Stimulated activated CD8-positive, alpha-beta memory T cell treated with anti-CD3 and anti-CD28 coated beads, Interleukin-15, amount 100 ng/mL, for 1 hour (primary cell): ENCODE measurements at regions not wholly inside any gene's neighbourhood (a gene's known extent, or its start where the extent isn't known, plus 50 kb on each side); places are given as distances from the start of the nearest gene placed in this dataset.

Source experiments
- DNase-seq: peaks from one replicate; pipeline ENCODE4 v3.0.0-alpha.2; 2020; ENCODE audit warnings: low read depth

DNA sequence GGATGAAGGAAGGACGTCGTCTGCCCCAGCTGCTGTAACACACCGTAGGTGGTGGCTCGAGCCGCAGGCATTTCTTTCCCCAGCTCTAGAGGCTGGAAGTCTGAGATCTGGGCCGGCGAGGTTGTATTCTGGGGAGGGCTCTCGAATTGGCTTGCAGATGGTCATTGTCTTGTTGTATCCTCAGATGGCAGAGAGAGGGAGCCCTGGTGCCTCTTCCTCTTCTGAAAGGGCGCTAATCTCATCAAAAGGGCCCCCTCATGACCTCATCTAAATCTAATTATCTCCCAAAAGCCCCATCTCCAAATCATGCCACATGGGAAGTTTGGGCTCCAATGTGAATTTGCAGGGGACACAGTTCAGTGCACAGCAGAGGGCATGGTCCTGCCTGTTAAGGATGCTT is 109.0 kb downstream of the SIK1 start:
- no peak for DNase-seq

DNA sequence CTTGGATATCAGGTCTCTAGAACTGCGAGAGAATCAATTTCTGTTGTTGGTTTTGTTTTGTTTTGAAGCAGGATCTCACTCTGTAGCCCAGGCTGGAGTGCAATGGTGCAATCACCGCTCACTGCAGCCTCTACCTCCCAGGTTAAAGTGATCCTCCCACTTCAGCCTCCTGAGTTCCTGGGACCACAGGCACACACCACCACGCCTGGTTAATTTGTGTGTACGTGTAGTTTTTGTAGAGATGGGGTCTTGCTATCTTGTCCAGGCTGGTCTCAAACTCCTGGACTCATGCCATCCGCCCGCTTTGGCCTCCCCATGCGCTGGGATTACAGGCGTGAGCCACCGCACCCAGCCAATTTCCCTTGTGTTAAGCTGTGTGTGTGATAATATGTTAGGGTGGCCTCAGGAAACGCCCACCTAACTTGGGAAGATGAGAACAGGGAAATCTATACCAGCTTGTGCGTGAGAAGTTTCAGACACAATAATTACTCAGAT is 109.6 kb downstream of the SIK1 start:
- DNase-seq = no peak

DNA sequence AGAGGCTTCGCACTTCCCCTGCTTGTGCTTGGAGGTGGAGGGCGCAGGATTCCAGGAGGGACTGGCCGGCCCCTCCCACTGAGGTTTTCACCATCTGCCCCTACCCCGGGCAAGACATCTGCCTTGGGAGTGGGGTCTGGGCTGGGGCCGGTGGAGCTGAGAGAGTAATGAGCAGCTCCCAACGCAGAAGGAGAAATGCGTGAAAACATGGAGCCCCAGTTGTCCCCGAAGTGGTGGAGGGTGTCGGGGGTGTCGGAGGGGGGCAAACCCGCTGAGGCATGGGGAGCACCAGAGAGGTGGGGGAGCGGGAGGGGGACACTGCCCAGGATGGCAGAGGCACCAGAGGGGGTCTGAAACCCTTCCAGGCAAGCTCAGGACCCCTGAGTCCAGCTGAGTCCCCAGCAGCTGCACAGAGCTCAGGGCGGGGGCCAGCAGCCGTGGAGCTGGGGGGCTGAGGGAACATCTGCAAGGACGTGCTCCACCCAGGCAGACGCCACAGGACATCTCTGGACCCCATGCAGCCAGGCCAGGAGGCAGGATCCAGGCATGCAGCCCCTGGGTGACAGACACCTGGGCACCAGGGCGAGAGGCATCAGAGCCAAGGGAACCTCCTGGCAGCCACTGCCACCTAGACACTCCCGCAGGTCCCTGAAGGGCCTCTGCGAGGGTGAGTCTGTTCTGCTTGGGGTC is 110.6 kb downstream of the SIK1 start:
- no peak for DNase-seq

DNA sequence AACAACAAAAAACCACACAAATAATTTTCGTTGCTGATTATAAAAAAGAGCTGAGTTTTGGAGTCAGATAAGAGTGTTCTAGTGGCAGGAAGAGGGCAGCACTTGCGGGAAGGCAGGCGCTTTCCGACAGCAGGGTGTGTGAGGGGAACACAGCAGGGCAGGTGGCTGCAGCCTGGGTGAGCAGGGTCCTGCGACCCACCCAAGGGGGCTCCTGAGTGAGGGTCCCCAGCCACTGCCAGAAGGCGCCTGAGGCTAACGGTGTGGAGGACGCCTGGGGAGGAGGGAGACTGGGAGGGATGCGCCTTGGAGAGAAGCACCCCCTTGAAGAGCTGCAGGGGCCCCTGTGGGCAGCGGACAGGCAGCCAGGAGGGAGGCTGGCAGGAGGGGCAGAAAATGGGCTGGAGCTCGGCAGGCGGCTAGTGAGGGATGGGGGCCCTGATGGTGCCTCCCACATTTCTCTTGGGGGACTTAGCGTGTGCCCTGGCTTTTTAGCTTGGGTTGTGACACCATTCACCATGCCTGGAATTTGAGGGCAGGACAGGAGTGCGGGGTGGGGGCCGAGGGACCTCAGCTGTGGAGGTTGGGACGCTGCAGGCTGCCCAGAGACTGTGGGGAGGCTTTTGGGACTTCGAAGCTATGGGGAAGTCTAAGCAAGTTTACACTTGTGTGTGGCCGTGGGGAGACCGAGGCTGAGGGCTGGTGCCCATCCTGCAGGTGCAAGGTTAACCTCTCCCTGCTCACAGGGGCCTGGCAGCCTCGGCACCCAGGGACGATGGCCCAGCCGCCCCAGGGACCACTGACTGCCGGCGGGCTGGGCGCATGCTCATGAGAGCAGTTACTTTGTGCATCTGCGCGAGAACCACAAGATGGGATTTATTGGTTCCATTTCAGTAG is 111.4 kb downstream of the SIK1 start:
- no peak for DNase-seq

DNA sequence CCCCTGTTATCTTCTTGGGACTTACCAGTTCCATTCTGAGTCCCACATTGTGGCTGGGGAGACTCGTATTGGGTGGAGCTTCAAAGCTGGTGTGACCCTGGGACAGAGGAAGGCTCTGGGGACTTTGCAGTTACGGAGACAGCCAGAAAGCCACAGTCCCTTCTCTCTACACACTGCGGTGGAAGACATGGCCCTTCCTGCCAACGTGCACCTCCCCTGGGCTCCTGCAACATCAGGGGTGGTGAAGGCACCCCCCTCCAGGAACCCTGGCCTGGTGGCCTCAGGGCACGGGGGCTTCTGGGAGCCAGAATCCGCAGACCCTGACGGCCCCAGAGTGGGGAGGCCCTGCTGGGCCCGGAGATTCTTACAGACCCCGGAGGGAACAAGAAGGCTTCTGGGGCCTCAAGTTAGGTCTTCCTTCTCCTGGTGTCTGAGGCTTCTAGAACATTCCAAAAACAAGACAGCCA is 113.0 kb downstream of the SIK1 start:
- no peak for DNase-seq

DNA sequence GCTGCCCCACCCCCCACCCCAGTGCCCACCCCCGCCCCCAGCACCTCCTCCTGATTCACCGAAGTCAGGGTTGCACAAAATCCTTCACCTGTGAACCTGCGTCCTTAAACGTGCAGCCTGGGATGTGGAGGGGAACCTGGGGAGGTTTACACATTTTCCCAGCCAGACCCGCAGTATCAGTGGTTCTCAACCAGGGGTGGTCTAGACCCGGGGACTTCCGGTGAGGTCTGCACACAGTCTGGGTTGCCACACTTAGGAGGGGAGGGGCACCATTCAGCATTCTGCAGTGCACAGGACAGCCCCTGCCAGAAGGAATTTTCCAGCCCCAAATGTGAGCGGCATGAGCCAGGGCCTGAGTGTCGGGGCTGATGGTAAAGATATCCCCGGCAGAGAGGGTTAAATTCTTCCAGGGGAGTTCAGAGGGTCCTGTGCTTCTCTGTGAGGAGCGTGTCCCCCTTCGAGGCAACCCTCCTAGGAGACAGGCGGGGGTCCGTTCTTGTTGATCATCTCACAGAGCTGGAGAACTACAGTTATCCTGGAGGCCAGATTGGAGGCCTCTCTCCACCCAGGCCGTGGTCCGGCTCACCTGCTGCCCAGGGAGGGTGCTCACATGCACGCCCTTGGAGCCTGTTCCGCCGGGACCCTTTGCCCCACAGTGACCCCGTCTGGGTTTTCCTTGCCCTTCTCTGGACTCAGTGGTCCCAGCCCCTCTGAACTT is 113.6 kb downstream of the SIK1 start:
- DNase-seq = no peak

DNA sequence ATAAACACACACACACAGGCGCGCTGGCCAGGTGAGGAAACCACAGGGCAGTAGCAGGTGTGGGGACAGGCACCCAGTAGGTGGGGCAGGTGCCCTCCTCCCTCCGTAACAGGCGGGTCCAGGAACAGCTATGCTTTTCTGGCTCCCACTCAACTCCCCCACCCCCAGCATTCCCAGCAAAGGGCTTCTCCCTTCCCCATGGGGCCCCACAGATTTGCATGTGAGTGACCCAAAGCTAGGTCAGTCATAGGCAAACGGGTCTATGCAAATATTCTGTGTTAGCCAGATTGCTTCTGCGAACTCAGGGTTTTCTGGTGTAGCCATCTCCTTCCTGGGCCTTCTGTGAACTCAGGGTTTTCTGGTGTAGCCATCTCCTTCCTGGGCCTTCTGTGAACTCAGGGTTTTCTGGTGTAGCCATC is 114.2 kb downstream of the SIK1 start:
- DNase-seq = no peak

DNA sequence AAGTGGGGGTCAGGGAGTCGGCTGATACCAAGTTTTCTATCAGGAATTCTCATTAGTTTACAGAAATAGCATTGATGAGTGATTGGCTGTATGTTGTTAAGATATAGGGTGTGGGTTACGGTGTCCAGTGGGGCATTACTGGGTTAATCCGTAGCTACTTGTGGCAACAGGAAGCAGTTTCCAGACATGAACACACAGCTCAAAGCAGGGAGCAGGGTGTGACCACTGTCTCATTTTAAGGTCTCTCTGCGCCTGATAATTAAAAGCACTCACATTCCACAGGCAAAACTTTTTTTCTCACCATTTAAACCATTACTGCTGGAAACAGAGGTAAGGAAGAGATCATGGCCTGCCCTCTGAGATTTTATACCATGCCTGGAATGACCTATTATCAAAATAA is 114.9 kb downstream of the SIK1 start:
- no peak for DNase-seq

DNA sequence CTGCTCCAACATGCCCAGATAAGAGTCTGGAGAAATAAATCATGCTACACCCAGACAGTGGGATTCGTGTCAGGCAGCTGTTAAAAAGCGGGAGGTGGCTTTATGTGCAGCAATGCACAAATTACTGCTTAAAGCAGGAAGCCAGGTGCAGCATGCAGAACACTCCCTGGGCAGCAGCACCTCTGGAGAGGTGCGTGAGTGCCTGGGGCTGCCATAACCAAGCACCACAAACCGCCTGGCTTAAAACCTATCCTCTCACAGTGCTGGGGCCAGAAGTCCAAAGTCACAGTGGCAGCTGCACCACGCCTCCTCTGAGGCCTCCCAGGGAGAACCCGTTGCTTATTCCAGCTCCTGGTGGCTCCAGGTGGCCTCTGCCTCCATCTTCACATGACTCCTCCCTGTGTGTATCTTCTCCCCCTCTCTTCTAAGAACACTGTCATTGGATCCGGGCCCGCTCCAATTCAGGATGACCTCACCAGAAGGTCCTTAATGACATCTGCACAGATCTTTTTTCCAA is 115.6 kb downstream of the SIK1 start:
- no peak for DNase-seq

DNA sequence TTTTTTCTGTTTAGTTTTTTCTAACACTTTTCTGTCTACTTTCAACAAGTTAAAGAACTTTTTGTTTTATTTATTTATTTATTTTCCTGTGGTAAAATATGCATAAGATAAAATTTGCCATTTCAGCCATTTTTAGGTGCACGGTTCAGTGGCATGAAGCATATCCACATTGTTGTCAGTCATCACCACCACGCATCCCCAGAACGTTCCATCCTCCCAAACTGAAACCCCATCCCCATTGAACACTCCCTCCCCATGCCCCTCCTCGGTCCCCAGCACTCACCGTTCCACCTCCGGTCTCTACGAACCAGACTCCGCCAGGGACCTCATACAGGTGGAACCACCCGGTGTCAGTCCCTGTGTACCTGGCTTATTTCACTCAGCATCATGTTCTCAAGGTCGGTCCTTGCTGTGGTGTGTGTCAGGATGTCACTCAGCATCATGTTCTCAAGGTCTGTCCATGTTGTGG is 118.1 kb downstream of the SIK1 start:
- DNase-seq = no peak

DNA sequence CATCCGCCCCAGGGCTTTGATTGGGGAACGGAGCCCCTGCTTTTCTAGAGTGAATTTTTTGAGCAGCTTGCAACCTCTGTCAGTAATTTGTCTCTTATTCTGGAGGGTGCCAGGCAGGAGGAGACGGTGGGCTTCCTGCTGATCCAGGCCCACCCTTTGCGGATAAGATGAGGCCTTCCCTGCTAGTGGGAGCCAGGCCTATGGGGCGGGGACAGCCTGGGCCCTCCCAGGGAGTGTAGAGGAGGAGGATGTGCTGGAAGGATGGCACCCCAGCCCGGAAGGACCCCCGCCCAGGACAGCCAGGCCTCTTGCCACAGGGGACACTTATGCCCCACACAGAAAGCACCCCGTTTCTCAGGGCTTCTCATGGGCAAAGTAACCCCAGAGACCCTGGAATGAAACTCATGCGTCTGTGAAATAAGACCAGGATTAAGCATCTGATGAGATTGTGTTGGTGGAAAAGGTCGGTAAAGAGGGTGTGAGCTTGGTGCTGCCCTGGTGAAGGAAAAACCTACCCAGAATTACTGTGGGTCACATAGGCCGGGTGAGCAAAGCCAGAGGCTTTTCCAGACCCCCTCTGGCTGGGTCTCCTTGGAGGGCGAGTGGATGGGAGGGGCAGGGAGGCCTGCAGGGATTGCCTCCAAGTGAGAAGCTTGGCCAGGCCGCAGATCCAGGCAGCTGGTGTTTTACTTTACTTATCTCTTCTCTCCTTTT is 118.7 kb downstream of the SIK1 start:
- no peak for DNase-seq

DNA sequence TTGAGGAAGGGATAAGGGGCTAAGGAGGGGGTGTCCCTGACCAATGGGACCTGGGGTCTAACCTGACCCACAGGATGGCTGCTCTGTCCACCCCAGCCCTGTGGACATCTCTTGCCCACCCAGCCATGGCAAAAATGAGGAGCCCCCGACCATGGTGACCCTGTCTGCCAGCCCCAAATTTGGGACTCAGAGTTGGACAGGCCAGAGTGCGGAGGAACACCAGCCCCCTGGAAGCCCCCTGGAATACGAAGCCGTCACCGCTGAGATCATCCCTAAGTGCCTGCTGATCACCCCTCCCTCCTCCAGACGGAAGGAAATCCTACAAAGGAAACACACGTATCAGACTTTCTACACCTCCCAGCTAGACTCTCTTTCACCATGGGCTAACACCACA is 119.3 kb downstream of the SIK1 start:
- DNase-seq = no peak

DNA sequence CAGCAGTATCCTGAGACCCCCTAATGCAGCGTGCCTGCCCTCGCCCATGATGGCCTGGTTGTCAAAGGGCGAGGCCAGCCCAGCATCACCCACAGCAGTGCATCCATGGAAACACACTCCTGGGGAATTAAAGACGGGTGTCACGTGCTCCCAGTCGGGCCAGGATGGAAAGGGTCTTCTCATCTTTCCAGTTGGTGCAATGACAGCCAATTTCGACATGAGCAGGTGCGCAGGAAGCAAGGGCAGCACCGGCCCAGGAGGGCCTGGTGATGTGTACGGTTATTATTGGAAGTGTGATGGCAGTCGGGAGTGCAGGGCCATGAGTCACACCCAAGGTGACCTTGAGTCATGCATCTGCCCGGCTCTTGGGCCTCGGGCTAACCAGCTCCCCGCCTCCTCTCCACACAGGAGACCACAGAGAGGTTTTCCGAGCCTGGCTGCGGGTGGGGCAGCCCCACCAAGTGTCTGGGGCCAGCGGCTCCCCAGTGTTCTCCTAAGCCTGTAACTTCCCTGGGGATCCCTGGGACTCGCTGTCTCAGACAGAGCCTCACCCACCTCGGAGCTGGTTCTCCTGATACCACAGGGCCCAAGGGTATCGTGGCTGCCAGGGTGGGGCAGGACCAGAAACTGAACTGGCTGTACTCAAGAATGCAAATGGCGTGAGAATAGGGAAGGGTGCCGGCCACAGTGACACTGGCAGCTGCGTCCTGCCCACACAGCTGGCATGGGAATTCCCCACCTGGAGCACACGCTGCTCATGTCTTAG is 119.8 kb downstream of the SIK1 start:
- no peak for DNase-seq

DNA sequence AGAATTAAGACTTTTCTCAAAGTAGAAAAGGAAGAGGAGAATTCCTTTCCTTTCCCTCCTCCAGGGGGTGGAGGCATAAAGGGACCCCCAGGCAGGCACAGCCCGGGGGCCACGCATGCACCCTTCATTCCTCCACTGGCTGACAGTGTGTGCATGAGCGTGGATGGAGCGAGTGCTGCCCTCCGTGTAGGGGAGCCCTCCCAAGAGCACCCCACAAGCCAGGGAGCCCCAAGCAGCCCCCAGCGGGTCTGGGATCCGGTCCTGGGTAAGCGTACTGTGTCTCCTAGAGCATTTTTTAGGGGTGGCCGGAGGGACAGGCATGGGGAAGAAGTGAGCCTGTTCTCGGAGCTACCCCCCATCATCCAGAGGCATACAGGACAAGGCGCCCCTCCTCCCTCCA is 120.5 kb downstream of the SIK1 start:
- no peak for DNase-seq

DNA sequence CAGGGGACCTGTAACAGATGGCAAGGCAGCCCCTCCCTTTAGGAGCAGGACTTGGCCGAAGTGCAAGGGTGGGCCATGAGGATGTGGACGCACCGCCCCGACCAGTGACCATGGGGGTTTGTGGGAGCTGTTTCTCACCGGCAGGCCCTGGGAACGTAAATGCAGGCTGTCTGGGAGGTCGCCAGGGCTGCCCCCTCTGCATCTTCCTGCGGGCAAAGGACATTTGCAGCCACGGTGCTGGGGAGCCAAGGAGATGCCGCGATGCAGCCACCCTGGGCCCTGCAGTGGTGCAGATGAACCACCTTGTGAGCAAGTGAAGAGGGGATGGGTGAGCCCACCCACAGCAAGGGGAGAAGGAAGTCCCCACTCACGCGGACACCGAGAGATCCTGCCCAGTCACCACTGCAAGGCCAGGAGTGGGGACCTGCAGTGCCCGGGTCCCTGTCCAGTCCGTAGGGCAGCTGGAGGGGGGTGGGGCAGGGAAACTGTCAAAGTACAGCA is 121.1 kb downstream of the SIK1 start:
- no peak for DNase-seq

DNA sequence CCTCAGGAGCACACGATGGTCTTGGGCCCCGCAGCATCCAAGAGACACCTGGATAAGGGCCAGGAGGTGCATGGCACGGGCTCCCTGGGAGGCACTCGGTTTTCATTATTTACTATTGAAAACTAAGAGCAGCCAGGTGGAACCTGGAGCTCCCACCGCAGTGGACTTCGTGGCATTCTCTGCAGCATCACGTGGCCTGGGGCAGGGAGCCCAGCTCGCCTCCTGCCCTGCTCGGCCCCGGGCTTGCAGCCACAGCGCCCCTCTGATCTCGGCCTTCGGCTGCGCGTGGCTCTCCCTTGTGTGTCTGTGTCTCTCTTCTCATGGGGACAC is 121.6 kb downstream of the SIK1 start:
- no peak for DNase-seq

DNA sequence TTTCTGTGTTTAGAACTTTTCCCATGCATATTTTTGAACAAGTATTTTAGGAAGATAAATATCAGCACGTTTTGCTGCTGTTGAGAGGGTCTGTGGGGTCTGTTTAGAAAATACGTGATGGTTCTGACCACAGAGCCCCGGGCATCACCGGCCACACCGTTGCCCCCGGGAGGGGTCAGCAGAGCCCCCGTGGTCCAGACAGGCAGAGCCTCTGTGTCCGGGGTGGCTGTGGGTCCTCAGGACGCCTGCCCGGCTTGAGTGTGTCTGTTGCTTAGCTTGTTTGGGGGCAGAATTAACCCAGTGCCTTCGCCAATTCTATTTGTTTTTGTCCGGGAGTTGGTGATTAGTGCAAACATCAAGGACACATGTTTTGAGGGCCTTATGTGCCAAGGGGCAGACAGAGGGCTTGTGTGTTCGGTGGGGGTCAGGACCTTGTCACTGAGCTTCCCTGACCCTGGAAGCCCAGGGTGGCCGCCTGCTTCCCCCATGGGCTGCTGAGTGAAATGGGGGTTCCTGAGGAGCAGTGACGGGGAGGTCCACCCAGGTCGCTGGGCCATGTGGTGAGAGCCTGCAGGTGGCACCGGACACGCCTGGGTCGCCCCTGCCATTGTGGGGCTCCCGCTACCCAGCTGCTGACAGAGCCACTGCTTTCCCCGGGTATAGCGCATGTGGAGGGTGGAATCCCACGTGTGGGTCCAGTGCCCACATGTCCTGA is 122.2 kb downstream of the SIK1 start:
- DNase-seq = no peak

DNA sequence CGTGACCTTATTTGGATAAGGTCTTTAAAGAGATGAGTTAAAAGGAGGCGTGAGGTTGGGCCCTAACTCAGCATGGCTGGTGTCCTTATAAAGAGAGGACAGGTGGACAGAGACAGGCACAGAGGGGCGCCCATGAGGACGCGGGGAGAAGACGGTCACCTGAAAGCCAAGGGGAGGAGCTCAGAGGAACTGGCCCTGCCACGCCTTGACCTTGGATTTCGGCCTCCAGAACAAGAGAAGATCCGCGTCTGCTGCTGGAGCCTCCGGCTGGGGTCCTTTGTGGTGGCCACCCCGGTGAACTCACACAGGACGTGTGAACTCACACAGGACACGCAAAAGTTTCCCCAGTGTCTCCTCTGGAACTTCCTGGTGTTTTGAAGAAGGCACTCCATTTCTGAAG is 122.7 kb downstream of the SIK1 start:
- no peak for DNase-seq

DNA sequence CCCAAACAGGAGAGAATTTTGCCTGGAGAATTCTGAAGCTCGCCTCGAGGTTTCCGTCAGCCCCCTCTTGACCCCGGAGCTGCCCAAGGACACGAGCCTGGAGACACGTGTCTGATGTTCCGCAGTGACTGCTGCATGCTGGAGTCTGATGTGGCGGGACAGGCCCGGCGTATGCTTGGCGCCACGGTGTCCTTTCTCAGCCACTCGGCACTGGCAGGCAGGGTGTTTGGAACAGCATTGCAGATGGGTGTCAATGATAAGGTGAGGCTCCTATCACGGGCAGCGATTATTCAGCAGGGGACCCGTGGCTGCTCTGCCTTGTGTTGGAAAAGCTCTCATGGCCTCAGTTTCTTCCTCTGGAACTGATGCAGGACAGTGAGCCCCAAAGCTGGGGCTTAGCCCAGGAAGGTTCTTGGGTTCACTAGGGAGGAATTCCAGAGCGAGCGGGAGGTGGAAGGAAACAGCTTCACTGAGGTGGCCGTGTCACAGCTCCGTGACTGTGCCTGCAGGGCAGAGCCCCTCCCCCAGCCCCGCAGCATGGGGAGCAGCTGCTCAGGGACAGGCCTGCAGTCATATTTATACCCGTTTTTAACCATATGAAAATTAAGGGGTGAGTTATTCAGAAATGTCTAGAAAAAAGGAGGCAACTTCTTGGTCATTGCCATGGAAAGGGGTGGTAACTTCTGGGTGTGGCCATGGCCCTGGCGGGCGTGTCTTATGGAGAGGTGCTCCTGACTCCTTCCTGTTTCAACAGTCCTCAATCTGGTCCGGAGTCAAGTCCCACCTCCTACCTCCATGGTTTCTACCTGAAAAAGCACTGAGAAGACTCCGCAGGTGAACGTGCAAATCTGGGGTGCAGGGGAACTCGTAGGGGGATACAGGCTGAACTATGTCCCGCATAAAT is 123.4 kb downstream of the SIK1 start:
- no peak for DNase-seq
